Peyer's patch (tissue), 4 donors: ENCODE measurements at regions not wholly inside any gene's neighbourhood (a gene's known extent, or its start where the extent isn't known, plus 50 kb on each side); places are given as distances from the start of the nearest gene placed in this dataset.
A peak's percentile ranks its signal among the peaks of the same experiment; 100 is the strongest.
"Not testable (repeated sequence)": the region's sequence is repeated elsewhere in the genome, so short reads cannot be mapped to it uniquely, and the experiment has no call there.

ENCODE experiments used
- DNase-seq, 3 donors: peaks; one replicate each; pipeline ENCODE4 v3.0.0-alpha.2; 2017 to 2019
- H3K27ac ChIP-seq, 4 donors: fragments of 200-600 bp; sonication (generic); one replicate each; pipeline ENCODE4 v1.5.1; 2016 to 2019
- H3K27me3 ChIP-seq, 2 donors: fragments of 200-600 bp; sonication (generic); one replicate each; pipeline ENCODE4 v1.5.1; 2019
- H3K36me3 ChIP-seq, 3 donors: fragments of 200-600 bp; sonication (generic); one replicate each; pipeline ENCODE4 v1.5.1; 2016 to 2019
- H3K4me1 ChIP-seq, 4 donors: fragments of 200-600 bp; sonication (generic); one replicate each; pipeline ENCODE4 v1.5.1; 2016 to 2019
- H3K4me3 ChIP-seq, 4 donors: fragments of 200-600 bp; sonication (generic); 1 replicate in 3 of 4; 2 replicates in 1 of 4; pipeline ENCODE4 v1.5.1; 2016 to 2019; ENCODE audit warnings: mild to moderate bottlenecking in 1 of 4
- H3K9me3 ChIP-seq, 4 donors: fragments of 200-600 bp; sonication (generic); one replicate each; pipeline ENCODE4 v1.5.1; 2016 to 2019; ENCODE audit warnings: mild to moderate bottlenecking in 1 of 4
- POLR2A ChIP-seq, 2 donors: fragments of 450-650 bp; IDR thresholded peaks; one replicate each; pipeline ENCODE4 v1.5.1; 2017; ENCODE audit warnings: antibody characterized with exemption in 2 of 2, mild to moderate bottlenecking in 2 of 2, moderate library complexity in 2 of 2
- TF ChIP-seq, protein P1 (sequence below), 6 experiments: fragments of 450-650 bp in 4 of 6; fragments of 200-600 bp in 2 of 6; sonication (generic) in 1 of 6; IDR thresholded peaks; one replicate each; pipeline ENCODE4 v1.5.1; 2017 to 2019; ENCODE audit warnings: antibody characterized with exemption in 6 of 6, mild to moderate bottlenecking in 3 of 6, moderate library complexity in 1 of 6

DNA sequence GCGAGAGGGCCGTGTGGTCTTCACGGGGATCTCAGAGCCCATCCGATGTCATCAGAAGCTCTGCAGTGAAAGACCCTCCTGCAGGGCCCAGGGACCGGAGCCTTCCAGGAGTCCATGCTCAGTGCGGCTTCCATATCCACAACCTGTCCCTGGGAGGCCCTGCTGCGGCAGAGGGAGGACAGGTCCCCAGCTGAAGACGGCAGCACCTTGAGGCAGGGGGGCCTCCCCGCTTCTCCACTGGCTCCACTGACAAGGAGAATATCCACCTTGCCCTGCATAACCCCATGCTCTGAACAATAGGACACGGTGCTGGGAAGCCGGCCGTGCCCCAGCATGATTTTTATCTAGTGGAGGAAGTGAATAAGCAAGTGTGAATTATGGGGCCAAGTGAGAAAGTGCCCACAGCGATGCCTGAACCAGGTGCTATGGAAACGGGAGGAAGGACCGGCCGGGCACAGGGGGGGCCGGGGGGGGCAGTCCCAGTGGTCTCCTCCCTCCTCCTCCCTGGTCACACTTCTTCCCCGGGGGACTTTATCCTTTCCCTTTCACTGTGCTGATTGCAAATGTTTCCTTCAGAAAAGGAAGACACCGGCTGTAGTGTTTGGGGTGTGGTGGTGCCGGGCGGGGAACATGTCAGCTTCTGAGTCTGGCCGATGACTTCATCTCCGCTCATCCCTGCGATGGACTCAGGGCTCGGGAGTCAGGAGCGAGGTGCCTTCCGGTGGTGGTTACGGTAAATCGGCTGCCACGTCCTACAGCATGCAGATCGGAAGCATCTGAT lies 225.1 kb downstream of the ERMARD start:
- no peak for TF ChIP-seq POLR2A (IDR thresholded peaks at IDR 0.05)
- TF ChIP-seq, protein P1, sequence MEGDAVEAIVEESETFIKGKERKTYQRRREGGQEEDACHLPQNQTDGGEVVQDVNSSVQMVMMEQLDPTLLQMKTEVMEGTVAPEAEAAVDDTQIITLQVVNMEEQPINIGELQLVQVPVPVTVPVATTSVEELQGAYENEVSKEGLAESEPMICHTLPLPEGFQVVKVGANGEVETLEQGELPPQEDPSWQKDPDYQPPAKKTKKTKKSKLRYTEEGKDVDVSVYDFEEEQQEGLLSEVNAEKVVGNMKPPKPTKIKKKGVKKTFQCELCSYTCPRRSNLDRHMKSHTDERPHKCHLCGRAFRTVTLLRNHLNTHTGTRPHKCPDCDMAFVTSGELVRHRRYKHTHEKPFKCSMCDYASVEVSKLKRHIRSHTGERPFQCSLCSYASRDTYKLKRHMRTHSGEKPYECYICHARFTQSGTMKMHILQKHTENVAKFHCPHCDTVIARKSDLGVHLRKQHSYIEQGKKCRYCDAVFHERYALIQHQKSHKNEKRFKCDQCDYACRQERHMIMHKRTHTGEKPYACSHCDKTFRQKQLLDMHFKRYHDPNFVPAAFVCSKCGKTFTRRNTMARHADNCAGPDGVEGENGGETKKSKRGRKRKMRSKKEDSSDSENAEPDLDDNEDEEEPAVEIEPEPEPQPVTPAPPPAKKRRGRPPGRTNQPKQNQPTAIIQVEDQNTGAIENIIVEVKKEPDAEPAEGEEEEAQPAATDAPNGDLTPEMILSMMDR (IDR thresholded peaks at IDR 0.05) = no peak
- Histone ChIP-seq H3K9me3 (no peaks in the 10 kb centered on the region), H3K27me3 (no peaks in the 10 kb centered on the region), H3K27ac (no peak overlapping the region), H3K4me3 (no peak overlapping the region), H3K4me1 (no peaks in the 10 kb centered on the region), H3K36me3 (no peaks in the 10 kb centered on the region)
- DNase-seq = peak in 2 of 3 donors; percentile 41 to 43

DNA sequence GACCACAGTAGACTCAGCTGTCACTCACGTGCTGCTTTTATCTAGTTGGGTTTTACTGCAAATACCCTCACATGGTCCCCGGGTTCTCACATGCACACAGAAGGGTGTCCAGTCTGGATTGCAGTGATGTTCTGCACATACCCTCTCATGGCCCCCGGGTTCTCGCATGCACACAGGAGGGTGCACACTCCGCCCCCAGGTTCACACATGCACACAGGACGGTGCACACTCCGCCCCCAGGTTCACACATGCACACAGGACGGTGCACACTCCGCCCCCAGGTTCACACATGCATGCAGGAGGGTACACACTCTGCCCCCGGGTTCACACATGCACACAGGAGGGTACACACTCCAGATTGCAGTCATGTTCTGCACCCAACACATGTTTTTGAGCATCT lies 224.3 kb downstream of the ERMARD start:
- Histone ChIP-seq H3K4me1 (no peaks in the 10 kb centered on the region), H3K36me3 (no peaks in the 10 kb centered on the region), H3K27ac (no peak overlapping the region), H3K9me3 (no peaks in the 10 kb centered on the region), H3K27me3 (no peaks in the 10 kb centered on the region), H3K4me3 (no peak overlapping the region)
- no peak for DNase-seq
- TF ChIP-seq POLR2A (IDR thresholded peaks at IDR 0.05) = no peak
- TF ChIP-seq, protein P1 (IDR thresholded peaks at IDR 0.05) = no peak

DNA sequence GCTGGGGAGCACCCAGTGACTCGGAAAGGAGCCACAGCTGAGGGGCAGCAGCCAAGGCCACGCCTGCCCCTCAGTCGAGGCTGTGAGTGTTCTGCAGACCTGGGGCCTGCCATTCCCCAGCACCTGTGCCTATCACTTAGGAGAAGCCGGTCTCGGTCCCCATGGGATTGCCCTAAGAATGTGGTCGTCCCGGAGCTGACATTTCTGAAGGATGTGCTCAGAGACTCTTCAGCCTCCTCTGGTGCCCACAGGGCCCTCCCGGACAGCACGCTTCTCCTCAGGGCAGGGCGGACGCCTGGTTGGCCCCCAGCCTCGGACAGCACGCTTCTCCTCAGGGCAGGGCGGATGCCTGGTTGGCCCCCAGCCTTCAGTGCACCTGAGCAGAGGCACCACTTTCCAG lies 223.9 kb downstream of the ERMARD start:
- H3K36me3 ChIP-seq = no peaks in the 10 kb centered on the region
- DNase-seq = peak in 1 of 3 donors; percentile 40
- no peak overlapping the region for H3K4me3 ChIP-seq
- no peaks in the 10 kb centered on the region for H3K27me3 ChIP-seq
- TF ChIP-seq, protein P1 (IDR thresholded peaks at IDR 0.05) = no peak
- no peak for TF ChIP-seq POLR2A (IDR thresholded peaks at IDR 0.05)
- no peaks in the 10 kb centered on the region for H3K9me3 ChIP-seq
- H3K4me1 ChIP-seq = no peaks in the 10 kb centered on the region
- no peak overlapping the region for H3K27ac ChIP-seq

DNA sequence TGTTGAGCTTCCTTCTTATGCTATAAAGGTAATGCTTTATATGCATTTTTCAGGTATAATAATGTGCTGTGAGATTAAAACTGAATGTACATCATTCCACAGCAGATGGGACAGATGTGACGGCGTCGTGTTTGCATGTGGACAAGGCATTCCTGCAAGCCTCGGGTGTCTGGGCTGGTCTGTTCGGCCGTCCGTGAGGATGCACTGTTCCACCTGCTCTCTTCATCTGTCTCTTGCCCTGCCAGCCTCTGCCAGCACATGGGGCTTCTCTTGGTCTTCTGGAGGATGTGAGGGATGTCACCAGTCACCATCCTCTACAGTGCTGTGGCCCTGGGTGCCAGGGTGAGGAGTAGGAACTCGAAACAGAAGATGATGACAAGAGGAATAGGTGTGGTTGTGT lies 223.2 kb downstream of the ERMARD start:
- peak in 1 of 3 donors; percentile 36 for DNase-seq
- no peaks in the 10 kb centered on the region for H3K36me3 ChIP-seq
- H3K27ac ChIP-seq = no peak overlapping the region
- no peaks in the 10 kb centered on the region for H3K4me1 ChIP-seq
- no peaks in the 10 kb centered on the region for H3K9me3 ChIP-seq
- H3K27me3 ChIP-seq = no peaks in the 10 kb centered on the region
- H3K4me3 ChIP-seq = no peak overlapping the region
- TF ChIP-seq, protein P1 (IDR thresholded peaks at IDR 0.05) = no peak
- no peak for TF ChIP-seq POLR2A (IDR thresholded peaks at IDR 0.05)

DNA sequence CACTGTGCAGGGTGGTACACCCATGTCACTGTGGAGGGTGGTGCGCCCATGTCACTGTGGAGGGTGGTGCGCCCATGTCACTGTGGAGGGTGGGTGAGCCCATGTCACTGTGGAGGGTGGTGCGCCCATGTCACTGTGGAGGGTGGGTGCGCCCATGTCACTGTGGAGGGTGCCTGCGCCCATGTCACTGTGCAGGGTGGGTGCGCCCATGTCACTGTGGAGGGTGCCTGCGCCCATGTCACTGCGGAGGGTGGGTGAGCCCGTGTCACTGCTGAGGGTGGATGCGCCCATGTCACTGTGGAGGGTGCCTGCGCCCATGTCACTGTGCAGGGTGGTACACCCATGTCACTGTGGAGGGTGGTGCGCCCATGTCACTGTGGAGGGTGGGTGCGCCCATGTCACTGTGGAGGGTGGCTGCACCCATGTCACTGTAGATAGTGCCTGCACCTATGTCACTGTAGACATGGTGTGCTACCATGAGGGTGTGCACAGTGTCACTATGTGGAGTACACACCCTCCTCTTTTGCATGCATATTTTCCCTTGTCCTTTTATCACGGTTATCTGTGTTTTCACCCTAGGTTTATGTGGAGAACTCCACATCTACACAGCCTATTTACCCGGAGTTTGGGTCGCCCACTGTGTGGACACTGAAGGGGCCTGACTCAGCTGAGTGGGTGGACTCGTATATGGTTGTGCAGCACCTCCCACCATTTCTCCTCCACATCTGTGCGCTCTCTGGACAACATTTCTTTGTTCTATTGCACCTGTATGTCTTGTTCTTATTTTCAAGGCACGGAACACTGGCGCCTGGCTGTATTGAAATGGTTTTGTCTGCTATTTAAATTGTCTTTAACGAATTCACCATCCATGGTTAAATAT lies 222.4 kb downstream of the ERMARD start:
- not testable (repeated sequence) for H3K9me3 ChIP-seq, H3K4me1 ChIP-seq, H3K4me3 ChIP-seq, H3K36me3 ChIP-seq, H3K27me3 ChIP-seq, H3K27ac ChIP-seq
- peak in 1 of 3 donors; percentile 29 for DNase-seq

DNA sequence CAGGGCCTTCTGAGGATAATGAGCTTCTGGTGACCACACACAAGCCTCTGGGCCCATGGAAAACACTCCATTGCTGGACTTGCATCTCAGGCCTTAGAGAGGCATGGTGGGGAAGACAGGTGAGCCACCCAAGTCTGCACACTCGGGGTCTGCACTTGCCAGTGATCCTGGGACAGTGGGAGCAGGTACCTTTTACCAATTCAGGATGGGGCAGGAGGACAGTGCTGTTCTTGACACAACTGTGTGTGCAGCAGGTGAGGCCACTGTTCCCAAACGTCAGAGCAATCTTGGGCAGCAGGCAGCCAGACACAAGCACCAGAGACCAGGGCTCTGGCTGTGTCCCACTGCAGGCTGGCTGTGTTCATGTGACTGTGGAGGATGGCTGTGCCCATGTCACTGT lies 221.3 kb downstream of the ERMARD start:
- TF ChIP-seq POLR2A (IDR thresholded peaks at IDR 0.05) = no peak
- TF ChIP-seq, protein P1 (IDR thresholded peaks at IDR 0.05) = no peak
- Histone ChIP-seq H3K9me3 (no peaks in the 10 kb centered on the region), H3K4me1 (no peaks in the 10 kb centered on the region), H3K27me3 (no peaks in the 10 kb centered on the region), H3K36me3 (no peaks in the 10 kb centered on the region), H3K4me3 (no peak overlapping the region), H3K27ac (no peak overlapping the region)
- peak in 1 of 3 donors; percentile 31 for DNase-seq
